ENCODE measurements at regions not wholly inside any gene's neighbourhood (a gene's known extent, or its start where the extent isn't known, plus 50 kb on each side); places are given as distances from the start of the nearest gene placed in this dataset.

DNA sequence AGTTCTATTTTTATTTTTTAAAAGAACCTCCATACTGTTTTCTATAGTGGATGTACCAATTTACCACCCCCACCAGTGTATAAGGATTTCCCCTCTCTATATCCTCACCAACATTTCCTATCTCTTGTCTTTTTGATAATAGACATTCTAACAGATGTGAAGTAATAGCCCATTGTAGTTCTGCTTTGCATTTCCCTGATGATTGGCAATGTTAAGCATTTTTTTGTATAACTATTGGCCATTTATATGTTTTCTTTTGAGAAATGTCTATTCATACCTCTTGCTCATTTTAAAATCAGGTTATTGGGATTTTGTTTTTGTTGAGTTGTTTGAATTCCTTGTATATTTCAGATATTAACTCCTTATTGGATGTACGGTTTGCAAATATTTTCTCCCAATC, 251.1 kb upstream of the HTR2C start:
- DNase-seq (ENCODE audit: low spot score): no peak

DNA sequence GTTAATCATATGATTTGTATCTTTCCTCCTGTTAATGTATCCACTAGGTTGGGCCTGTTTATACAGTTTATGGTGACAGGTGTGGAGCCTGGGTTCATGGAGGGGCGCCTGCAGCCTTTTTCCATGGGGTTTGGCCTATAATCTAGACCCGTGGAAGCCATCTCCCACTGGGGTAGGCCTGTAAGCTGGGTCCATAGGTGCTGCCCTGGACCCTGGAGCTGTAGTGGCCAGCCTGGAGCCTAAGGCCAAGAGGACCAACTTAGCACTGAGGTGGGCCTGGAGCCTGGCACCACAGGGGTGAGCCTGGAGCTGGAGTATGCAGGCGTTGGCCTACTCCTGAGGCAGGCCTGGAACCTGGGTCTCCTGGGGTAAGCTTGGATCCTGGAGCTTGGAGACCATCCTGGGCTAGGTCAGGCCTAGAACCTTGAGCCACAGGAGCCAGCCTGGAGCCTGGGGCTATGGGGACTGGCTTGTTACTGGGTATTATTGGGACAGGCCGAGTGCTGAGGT, 249.4 kb upstream of the HTR2C start:
- no peak for DNase-seq (ENCODE audit: low spot score)

DNA sequence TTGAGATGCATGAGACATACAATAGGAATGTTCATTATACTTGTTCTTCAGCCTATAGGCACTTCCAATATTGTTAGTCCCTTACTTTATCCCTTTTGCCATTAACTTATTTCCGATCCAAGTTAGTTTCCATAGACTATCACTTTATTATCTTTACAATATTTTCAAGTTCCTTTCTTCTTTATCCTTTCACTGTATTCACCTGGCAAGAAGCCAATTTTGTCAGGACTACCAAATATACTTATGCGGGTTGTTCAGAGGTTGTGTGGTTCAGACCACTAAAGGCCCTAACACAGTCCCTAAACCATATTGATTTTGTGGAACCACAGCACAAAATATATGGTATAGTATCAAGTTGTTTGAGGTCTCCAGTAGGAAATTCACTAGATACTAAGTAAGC, 245.0 kb upstream of the HTR2C start:
- no peak for DNase-seq (ENCODE audit: low spot score)

DNA sequence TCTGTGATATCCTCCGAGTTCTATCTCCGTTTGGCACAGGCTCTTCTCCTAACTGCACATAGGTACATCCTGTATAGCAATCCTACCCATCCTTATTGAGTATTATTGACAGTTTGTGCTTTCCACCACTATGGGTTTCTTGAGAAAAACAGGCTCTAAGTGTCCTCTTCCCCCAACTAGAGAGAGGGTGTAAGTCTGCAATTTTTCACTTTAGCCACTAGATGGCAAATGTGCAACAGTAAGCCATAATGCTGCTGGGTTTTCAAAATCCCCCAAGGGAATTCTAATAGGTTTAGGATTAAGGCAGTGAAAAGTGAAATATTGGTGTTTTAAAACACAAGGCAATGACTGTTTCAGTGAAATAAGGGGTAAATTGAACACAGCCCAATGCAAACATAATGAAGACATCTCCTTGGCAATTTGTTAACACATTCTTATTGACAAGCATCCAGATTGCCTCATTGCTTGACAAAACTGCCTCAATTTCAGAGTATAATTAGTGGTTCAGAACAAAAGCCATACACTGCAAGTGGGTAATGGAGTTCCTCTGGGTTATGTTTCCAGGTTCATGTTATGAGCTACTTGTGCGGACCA, 239.0 kb upstream of the HTR2C start:
- peak; percentile 1 for DNase-seq (ENCODE audit: low spot score)

DNA sequence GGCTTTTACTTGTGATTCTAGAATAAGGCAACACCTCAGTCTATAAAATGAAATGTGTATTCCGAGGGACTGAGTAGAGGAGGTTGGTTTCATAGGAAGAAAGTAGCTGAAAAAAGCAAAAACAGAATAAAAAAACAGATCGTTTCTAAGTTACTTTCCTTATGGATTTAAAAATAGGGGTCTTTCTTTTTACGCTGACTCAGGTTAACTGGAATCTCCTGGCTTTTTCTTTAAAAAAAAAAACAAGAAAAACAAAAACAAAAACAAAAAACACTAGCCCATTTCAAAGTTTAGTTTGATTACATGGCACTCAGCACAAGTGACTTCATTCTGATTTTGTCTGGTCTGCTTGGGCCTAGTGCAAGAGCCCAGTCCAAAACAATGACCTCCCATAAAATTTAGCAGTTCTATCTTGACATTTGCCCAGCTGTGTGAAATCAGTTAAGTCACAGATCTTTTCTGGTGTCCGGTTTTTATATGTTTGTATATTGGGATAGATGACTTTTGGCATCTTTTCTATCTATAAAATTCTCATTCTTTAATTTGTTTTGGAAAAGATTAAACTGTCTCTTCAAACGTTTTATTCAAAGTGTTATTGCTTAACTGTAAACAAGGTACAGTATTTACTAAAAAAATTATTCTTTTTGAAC, 222.7 kb upstream of the HTR2C start:
- DNase-seq (ENCODE audit: low spot score): no peak

DNA sequence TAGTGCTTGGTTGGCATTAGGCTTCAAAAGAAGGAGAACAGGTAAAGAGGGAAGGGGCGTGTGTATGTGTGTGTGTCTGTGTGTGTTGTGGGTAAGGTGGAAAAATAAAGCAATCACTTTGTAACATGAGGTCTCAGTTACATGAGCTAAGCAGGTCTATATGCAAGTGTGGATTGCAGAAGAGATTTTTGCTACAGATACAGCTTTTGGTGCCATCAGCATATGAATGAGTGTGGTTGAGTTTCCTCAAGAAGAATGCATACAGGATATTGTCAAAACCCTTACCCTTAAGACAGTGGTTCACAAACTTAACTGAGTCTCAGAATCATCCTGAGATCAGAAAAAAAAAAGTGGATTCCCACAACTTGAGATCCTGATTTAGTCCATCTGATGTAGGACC, 220.5 kb upstream of the HTR2C start:
- no peak for DNase-seq (ENCODE audit: low spot score)

DNA sequence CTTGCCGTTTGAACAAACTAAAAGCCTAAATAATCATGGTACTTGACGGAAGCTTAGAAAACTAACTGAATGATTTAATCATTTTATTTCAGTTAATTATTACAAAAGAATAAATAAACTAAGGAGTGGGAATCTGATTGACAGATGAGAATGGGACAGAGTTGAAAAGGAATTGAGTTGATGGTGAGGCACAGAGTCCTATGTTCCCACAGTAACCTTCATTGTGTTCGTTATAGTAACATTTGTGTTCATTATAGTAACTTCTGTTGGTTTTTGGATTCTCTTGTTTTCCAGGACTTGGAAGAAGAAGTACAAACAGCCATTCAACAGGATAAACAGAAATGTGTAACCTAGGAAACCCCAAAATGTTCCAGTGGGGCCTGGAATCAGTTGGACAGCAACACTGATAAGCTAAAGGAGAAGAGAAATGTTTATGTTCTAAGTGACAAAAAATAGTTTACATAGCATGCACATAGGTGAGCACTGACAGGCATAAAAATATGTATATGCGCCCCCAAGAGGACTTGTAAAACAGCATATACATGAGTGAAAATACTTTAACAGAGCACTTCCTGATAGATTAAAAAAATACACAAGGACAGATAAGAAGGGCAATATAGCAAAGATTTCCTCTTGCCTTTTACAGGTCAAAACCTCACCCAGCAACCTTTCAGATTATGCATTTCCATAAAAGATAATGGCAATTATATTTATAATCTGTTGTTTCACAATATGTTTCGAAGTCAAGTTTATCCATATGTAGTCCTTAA, 218.6 kb upstream of the HTR2C start:
- no peak for DNase-seq (ENCODE audit: low spot score)

DNA sequence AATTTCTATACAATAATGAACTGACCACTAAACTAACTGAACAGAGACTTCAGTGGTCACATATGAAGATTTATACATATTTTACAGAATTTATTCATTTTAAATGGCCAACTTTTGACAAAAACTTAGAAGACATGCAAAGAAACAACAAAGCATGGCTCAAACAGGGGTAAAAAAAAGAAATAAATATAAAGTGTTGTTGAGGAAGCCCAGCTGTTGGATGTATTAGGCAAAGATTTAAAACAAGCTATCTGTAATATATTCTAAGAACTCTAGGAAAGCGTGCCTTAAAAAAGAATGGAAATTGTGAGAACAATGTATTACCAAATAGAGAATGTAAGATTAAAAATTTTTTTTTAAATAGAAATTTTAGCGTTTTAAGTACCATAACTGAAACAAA, 210.9 kb upstream of the HTR2C start:
- DNase-seq (ENCODE audit: low spot score): no peak

DNA sequence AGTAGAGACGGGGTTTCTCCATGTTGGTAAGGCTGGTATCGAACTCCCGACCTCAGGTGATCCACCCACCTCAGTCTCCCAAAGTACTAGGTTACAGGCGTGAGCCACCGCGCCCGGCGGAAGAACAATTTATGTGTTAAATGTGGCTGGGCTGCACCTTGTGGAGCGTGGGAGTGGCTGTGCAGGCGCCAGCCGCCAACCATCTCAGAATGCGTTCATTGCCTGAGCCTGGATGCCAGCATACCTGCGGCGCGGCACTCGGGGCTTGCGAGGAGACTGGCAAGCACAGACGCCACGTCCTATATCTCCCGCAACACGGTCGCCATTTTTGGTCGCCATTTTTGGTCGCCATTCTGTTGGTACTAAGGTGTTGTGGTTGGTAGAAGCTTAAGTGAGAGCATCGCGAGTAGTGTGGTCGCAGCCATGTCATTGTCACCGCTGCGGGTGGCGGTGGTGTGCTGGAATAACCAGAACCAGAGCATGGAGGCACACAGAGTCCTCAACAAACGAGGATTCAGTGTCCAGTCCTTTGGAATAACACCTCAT, 193.6 kb upstream of the HTR2C start:
- no peak for DNase-seq (ENCODE audit: low spot score)
